NB4 (cell line): ENCODE measurements at regions not wholly inside any gene's neighbourhood (a gene's known extent, or its start where the extent isn't known, plus 50 kb on each side); places are given as distances from the start of the nearest gene placed in this dataset.

ENCODE experiments used
- CTCF ChIP-seq: IDR thresholded peaks from one replicate; pipeline ENCODE4 v1.5.1; 2012; ENCODE audit warnings: low read depth, low read length
- MYC ChIP-seq: IDR thresholded peaks from 2 replicates; pipeline ENCODE4 v1.6.1; 2011; ENCODE audit warnings: low read depth, low read length

- TF ChIP-seq MYC (no peak), CTCF (no peak)
Observed at GRCh38 chr5:86716121-86716520, 98.4 kb downstream of the COX7C start.
